HG03521 (cell line): ENCODE measurements at regions not wholly inside any gene's neighbourhood (a gene's known extent, or its start where the extent isn't known, plus 50 kb on each side); places are given as distances from the start of the nearest gene placed in this dataset.

Experiments used
- ATAC-seq: cut with Tn5 transposase; IDR thresholded peaks from one replicate; pipeline ENCODE4 v1.9.1; 2021; ENCODE audit warnings: mild to moderate bottlenecking, moderate library complexity; ENCODE audit not compliant: unreplicated experiment

DNA sequence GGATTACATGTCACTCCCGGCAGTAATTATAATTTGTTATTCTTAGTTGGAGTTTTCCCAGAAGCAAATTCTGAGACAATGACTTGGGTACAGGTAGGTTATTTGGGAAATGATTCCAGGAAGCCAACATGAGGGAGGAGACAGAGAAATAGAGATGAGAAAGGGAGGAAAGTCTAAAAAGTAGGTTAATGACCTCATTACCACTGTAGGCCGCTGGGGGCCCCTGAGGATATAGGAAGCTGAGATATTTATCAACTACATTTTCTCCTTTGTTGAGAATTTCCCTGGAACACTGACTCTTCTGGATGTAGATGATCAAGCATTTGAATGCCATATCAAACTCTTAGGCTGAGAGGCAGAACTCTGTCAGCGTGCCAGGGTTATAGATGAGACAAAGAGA is 284.3 kb downstream of the ICOS start:
- no peak for ATAC-seq

DNA sequence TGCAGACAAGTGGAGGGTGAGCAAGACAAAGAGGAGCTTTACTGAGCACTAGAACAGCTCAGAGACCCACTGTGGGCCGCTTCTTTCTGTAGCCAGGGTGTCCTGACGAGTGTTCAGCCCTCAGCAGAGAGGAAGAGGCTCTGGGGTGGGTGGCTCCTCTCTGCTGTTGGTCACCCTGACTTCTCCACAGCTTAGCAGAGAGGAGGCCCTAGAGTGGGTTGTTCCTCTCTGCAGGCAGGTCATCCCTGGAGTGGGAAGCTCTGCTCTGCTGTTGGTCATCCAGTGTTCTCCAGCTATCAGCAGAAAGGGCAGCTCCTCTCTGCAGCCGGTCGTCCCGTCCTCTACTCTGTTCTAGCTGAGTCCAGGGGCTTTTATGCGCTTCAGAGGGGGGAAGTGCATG is 286.5 kb downstream of the ICOS start:
- no peak for ATAC-seq

DNA sequence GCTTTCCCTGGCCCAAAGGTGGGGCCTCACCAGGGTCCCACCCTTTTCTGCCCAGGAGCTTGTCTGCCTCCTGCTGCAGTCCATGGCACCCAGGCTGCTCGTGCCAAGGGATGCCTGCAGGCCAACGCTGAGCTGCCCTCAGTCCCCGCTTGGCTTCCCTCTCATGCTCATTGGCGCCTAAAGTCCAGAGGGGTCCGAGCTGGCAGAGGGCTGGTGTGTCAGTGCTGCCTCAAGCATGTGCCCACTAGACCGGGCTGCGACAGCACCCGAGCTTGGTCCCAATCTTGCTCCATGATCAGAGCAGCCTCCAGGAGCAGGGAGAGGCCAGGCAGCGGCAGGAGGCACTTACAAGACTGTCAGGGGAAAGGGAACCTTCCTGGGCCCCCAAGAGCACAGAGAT is 287.0 kb downstream of the ICOS start:
- ATAC-seq = no peak

GRCh38 chr2:204225671-204226073 is 289.1 kb downstream of the ICOS start:
- ATAC-seq = no peak

DNA sequence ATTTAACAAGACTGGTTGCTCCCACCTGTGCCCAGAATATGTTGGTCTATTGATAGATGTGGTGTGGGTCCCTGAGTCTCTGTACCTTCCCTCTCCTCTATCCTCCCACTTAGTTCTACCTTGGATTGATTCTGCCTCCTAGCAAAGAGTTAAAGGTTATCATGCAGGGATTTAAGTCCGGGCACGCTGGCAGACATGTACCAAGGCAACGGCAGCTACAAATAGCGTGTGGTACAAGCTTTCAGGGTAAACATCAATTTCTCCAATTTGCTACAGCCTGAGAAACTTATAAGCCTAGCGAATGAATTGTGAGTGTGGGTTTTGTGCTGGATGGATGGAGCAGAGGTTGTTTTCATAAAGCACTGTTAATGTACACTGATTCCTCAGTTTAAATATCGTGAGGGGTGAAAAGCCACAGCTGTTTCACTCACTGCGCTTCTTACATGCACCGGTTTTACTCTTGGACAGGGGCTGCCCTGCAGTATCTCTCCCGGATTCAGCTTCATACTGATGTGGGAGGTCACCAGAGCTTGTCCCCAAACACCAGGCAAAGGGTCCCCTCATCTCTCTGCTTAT is 289.8 kb downstream of the ICOS start:
- no peak for ATAC-seq

DNA sequence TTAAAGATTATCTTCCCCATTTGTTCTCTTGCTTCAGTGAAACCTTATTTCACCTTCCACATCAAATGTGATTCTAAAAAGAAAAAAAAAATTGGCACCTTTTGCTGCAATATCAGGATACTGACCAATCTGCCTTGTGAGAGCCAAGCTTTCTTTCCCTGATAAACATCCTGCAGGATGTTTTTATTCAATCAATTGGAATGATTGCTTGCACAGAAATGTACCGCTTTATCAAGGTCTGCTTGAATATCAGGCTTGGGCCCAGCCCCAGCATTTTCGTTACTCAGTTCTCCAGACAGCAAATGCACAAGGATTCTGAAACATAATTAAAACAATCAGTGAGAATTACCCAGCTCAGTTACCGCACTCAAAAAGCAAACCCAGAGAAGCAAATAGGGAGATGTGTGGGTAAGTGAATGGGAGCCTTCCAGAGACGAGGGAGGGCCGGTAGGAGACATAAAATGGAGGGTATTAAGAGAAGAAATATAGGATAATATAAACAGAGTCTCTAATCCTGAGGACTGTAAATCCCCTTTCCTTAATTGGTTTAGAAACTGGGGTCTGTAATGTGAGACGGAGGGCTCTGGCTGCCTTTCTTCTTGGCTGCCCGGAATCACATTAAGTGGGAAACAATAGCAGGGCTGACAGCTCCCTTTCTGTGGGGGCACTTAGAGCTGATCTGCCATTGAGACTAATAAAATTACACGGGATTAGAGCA is 291.8 kb downstream of the ICOS start:
- ATAC-seq = no peak

DNA sequence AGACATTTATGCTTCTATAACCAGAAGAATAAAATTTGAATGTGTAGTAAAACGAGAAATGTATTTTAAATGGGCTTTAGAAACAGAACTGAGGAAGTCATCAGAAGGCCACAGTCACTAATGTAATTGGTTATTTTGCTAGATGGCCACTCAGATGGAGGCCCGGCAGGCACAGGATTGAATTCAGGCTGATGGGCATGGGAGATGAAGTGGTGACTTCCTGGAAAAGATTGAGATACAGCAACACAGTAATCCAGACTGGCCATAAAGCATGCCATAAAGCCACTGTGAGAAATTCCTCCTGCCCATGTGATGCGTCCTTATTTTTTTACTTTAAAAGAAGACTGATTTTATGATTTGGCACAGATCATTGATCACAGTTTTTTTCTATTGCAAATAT is 297.7 kb downstream of the ICOS start:
- no peak for ATAC-seq

- no peak for ATAC-seq
Observed at GRCh38 chr2:204234879-204235278, 298.3 kb downstream of the ICOS start.

GRCh38 chr2:204237416-204237815 is 300.9 kb downstream of the ICOS start:
- no peak for ATAC-seq

DNA sequence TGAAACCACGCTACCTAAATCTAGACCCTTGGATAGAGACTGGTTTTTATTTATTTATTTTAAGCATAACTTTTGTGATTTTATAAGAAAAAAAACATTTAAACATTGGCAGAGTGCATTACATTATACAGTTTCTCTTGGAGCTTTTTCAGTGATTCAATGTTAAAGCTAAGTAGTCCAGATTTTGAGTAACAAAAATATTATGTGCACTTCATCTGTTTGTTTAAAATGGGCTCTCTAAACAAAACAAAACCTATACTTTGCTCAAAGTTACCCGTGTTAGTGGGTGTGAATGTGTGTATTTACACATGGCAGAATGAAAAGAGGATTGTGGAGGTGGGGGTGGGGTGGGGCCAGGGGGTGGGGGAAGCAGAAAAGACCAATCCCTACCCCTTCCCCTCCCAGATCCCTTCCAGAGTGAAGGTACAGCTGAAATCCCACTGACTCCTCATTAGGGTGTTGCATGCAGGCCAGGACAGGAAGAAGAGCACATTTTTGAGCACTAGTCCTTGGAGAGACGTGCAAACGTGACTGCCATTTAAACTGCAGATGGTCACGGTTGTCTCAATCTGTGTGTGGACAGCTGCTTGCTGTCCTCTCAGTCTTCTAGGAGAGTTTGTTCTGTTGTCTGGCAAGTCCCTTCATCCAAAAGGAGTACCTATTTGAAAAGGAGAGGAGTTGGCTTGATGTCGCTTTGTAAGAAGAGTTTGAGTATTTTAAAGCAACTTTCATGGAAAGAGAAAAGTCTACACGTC is 303.0 kb downstream of the ICOS start:
- ATAC-seq = no peak

DNA sequence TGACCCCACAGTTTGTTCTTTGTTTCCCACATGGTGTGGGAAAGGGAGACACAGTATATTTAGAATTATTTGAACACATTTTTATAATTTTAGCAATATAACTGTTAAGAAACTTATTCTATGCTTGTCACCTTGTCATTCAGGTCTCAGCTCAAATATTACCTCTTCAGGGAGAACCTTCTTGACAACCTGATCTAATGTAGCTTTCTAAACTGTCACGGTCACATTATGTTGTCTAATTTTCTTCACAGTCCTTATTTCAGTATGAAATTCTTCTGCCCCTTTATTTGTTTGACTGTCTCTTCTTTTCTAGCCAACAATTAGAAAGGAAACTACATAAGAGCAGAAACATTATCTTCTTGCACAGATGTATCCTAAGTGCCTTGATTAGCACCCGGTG is 304.3 kb upstream of the PARD3B start:
- no peak for ATAC-seq

- ATAC-seq = no peak
Observed at GRCh38 chr2:204249437-204249836, 295.8 kb upstream of the PARD3B start.

DNA sequence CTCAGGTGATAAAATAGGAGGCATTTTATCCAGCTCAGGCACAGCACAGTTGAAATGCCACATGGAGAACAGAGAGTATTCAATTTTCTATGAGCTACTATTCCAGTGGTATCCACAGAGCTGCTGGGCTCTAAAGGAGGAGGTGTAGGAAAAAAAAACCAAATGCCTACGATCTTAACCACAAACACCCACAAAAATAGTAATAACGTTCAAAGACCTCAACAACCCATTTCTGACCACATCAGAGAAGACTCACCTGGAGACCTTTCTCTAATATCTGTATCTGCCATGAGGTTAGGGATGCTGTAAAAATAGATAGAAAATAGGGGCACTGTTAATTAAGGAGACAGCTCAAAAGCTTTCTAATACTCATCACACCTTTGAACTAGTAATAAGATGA is 294.6 kb upstream of the PARD3B start:
- ATAC-seq = no peak

DNA sequence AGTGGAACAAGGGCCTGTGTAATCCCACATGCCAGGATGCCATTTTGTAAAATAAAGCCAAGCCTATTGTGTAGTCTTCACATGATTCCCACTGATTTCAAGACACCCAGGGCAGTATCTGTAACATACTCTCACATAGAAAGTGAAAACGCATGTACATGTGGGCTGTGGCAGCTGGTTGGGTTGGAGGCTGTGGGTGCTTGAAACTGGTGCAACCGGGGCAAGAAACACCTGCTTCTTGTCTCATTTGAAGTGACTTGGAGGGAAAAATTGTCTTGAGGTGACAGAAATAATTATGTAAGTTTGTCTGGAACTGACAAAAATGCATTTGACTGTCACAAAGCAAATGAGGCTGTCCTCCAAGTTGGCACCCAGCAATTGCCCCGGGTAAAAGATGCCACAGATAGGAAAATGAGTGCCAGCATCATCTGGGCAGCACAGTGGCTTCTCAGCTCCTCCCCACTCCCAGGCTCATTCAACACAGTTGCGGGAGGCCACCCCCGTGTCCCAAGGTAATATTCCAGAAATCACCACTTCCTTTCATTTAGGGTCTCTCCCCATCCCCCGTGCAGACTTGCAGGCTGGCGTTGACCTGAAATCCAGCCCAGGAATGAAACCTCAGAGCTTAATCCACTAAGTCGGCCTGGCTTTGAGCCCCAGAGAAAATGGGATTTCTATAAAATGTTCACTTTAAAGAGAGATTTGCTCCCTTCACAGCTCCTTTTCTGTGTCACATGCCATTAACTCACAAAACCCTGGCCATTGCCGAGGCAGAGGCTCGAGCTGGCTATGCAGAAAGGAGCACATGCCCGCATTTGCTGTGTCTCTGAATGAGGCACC is 293.9 kb upstream of the PARD3B start:
- no peak for ATAC-seq

- ATAC-seq = no peak
Observed at GRCh38 chr2:204251998-204252376, 293.3 kb upstream of the PARD3B start.

GRCh38 chr2:204255071-204255470 is 290.2 kb upstream of the PARD3B start:
- ATAC-seq = no peak

DNA sequence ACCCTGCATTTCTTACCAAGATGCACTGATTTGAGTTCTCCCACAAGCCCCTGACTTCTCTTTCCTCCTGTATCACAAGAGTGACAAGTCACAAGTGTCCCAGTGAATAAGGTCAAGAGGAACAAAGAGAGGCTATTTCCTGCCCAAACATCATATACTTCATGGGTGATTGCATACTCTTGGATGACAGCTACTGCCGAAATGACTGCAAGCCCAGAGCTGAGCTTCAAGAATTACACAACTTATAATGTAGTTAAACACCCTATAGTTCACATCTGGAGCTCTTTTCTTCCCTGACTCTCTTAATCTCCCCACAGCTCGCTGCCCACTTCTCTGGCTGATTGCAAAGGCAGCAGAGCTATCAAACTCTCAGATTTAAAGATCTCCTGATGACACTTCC is 289.7 kb upstream of the PARD3B start:
- ATAC-seq = no peak

- ATAC-seq = no peak
Observed at GRCh38 chr2:204257781-204258180, 287.5 kb upstream of the PARD3B start.

GRCh38 chr2:204258890-204259289 is 286.4 kb upstream of the PARD3B start:
- ATAC-seq = no peak

- ATAC-seq = peak; percentile 51
Observed at GRCh38 chr2:204260162-204260877, 285.0 kb upstream of the PARD3B start.

- ATAC-seq = no peak
Observed at GRCh38 chr2:204260901-204261300, 284.4 kb upstream of the PARD3B start.
